ENCODE measurements at regions not wholly inside any gene's neighbourhood (a gene's known extent, or its start where the extent isn't known, plus 50 kb on each side); places are given as distances from the start of the nearest gene placed in this dataset.

DNA sequence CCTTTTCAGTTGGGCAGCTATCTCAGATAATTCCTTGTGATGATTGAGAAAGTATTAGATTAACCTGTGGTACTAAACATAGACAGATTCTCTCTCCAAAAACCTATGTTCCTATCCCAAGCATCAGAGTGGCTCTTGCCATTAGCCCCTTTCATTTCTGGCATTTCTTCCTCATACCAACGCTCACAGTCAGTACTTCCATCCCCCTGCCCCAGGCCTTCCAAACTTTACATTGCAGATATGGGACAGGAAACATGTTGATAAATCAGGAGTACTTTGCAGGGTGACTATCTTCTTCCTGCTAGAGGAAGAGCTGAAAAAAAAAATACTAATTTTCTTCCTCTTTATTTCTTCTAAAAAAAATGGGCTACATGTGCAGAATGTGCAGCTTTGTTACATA lies 442.6 kb upstream of the RGMB start:
- TF ChIP-seq ZNF10 (tag by site-specific recombination; IDR thresholded peaks at IDR 0.05) (no peak), REST (tag by site-specific recombination; IDR thresholded peaks at IDR 0.05) (no peak), ZNF423 (tag by site-specific recombination; IDR thresholded peaks at IDR 0.05) (no peak), ZBTB10 (tag by site-specific recombination; IDR thresholded peaks at IDR 0.05) (no peak), ZNF785 (tag by site-specific recombination; IDR thresholded peaks at IDR 0.05) (no peak), ZNF2 (tag by site-specific recombination; IDR thresholded peaks at IDR 0.05) (no peak), ZNF155 (tag by site-specific recombination; IDR thresholded peaks at IDR 0.05) (no peak), ZBTB1 (tag by site-specific recombination; IDR thresholded peaks at IDR 0.05) (no peak), WT1 (tag by site-specific recombination; IDR thresholded peaks at IDR 0.05) (no peak), MZF1 (tag by site-specific recombination; IDR thresholded peaks at IDR 0.05; ENCODE audit: borderline replicate concordance) (no peak)
- TF ChIP-seq, protein P1, sequence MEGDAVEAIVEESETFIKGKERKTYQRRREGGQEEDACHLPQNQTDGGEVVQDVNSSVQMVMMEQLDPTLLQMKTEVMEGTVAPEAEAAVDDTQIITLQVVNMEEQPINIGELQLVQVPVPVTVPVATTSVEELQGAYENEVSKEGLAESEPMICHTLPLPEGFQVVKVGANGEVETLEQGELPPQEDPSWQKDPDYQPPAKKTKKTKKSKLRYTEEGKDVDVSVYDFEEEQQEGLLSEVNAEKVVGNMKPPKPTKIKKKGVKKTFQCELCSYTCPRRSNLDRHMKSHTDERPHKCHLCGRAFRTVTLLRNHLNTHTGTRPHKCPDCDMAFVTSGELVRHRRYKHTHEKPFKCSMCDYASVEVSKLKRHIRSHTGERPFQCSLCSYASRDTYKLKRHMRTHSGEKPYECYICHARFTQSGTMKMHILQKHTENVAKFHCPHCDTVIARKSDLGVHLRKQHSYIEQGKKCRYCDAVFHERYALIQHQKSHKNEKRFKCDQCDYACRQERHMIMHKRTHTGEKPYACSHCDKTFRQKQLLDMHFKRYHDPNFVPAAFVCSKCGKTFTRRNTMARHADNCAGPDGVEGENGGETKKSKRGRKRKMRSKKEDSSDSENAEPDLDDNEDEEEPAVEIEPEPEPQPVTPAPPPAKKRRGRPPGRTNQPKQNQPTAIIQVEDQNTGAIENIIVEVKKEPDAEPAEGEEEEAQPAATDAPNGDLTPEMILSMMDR (tag by site-specific recombination; IDR thresholded peaks at IDR 0.05), result no peak
- TF ChIP-seq, protein P2, sequence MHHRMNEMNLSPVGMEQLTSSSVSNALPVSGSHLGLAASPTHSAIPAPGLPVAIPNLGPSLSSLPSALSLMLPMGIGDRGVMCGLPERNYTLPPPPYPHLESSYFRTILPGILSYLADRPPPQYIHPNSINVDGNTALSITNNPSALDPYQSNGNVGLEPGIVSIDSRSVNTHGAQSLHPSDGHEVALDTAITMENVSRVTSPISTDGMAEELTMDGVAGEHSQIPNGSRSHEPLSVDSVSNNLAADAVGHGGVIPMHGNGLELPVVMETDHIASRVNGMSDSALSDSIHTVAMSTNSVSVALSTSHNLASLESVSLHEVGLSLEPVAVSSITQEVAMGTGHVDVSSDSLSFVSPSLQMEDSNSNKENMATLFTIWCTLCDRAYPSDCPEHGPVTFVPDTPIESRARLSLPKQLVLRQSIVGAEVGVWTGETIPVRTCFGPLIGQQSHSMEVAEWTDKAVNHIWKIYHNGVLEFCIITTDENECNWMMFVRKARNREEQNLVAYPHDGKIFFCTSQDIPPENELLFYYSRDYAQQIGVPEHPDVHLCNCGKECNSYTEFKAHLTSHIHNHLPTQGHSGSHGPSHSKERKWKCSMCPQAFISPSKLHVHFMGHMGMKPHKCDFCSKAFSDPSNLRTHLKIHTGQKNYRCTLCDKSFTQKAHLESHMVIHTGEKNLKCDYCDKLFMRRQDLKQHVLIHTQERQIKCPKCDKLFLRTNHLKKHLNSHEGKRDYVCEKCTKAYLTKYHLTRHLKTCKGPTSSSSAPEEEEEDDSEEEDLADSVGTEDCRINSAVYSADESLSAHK (tag by site-specific recombination; IDR thresholded peaks at IDR 0.05), result no peak
- TF ChIP-seq, protein P3, sequence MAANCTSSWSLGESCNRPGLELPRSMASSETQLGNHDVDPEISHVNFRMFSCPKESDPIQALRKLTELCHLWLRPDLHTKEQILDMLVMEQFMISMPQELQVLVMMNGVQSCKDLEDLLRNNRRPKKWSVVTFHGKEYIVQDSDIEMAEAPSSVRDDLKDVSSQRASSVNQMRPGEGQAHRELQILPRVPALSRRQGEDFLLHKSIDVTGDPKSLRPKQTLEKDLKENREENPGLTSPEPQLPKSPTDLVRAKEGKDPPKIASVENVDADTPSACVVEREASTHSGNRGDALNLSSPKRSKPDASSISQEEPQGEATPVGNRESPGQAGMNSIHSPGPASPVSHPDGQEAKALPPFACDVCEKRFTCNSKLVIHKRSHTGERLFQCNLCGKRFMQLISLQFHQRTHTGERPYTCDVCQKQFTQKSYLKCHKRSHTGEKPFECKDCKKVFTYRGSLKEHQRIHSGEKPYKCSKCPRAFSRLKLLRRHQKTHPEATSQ (tag by site-specific recombination; IDR thresholded peaks at IDR 0.05), result no peak
